OCI-LY7 (cell line): ENCODE measurements at regions not wholly inside any gene's neighbourhood (a gene's known extent, or its start where the extent isn't known, plus 50 kb on each side); places are given as distances from the start of the nearest gene placed in this dataset.

ENCODE experiments used
- BruUV-seq: library from RNA; stranded (reverse); fragments of 400-500 nt; replicated peaks from 2 replicates; lab custom pipeline; 2021; lab: Mats Ljungman, UMichigan
- CTCF ChIA-PET: fragments of 300-600 bp; sonication (Branson Sonifier 250); formaldehyde crosslinking; loops from one replicate; lab custom pipeline; 2022; ENCODE audit warnings: antibody characterized with exemption; ENCODE audit not compliant: unreplicated experiment; lab: Charles Lee
- POLR2A ChIA-PET: fragments of 300-600 bp; sonication (Branson Sonifier 250); formaldehyde crosslinking; loops from one replicate; lab custom pipeline; 2022; ENCODE audit warnings: antibody characterized with exemption; lab: Charles Lee
- DNase-seq: peaks from one replicate; pipeline ENCODE4 v3.0.0-alpha.2; 2015; ENCODE audit warnings: low spot score
- H2AFZ ChIP-seq: fragments of 200-600 bp; sonication (generic), shearing (Covaris generic); 2 replicates; pipeline ENCODE4 v1.6.1; 2014; ENCODE audit warnings: mild to moderate bottlenecking, antibody characterized with exemption, low read length, moderate library complexity
- H3K27ac ChIP-seq: fragments of 200-600 bp; sonication (generic); 2 replicates; pipeline ENCODE4 v1.5.1; 2014; ENCODE audit warnings: mixed run types, low read depth, mild to moderate bottlenecking, moderate library complexity, low read length, inconsistent platforms; ENCODE audit not compliant: poor library complexity, severe bottlenecking
- H3K36me3 ChIP-seq: fragments of 200-600 bp; sonication (generic); 2 replicates; pipeline ENCODE4 v1.6.1; 2014; ENCODE audit warnings: mild to moderate bottlenecking, antibody characterized with exemption, low read length, moderate library complexity, mixed read lengths; ENCODE audit not compliant: insufficient read depth
- H3K4me1 ChIP-seq: fragments of 200-600 bp; sonication (generic); 2 replicates; pipeline ENCODE4 v1.5.1; 2014; ENCODE audit warnings: mild to moderate bottlenecking, low read length; ENCODE audit not compliant: insufficient read depth, poor library complexity, severe bottlenecking
- H3K4me2 ChIP-seq: fragments of 200-600 bp; sonication (generic); 2 replicates; pipeline ENCODE4 v1.6.1; 2014; ENCODE audit warnings: mild to moderate bottlenecking, low read length
- H3K4me3 ChIP-seq: fragments of 200-600 bp; sonication (generic); 2 replicates; pipeline ENCODE4 v1.5.1; 2014; ENCODE audit warnings: mild to moderate bottlenecking, low read depth, low read length; ENCODE audit not compliant: poor library complexity, severe bottlenecking
- H3K79me2 ChIP-seq: fragments of 200-600 bp; sonication (generic); 2 replicates; pipeline ENCODE4 v1.6.1; 2016; ENCODE audit warnings: low read depth, mild to moderate bottlenecking, low read length, moderate library complexity, mixed read lengths; ENCODE audit not compliant: insufficient read depth
- H3K9me2 ChIP-seq: fragments of 200-600 bp; sonication (generic); 2 replicates; pipeline ENCODE4 v1.6.1; 2016; ENCODE audit warnings: mild to moderate bottlenecking, low read length, mixed read lengths; ENCODE audit not compliant: insufficient read depth
- H3K9me3 ChIP-seq: fragments of 200-600 bp; sonication (generic); 2 replicates; pipeline ENCODE4 v1.6.1; 2014; ENCODE audit warnings: mild to moderate bottlenecking, mixed run types, low read length, mixed read lengths
- H4K20me1 ChIP-seq: fragments of 200-600 bp; sonication (generic); 2 replicates; pipeline ENCODE4 v1.6.1; 2014; ENCODE audit warnings: mild to moderate bottlenecking, antibody characterized with exemption, low read length, moderate library complexity, mixed read lengths; ENCODE audit not compliant: insufficient read depth
- EZH2phosphoT487 ChIP-seq: fragments of 200-600 bp; sonication (generic); IDR thresholded peaks from 2 replicates; pipeline ENCODE4 v1.6.1; 2018; ENCODE audit warnings: low read depth, borderline replicate concordance, mild to moderate bottlenecking, mixed run types, antibody characterized with exemption, low read length, moderate library complexity, mixed read lengths
- intact Hi-C: fragments of 100-400 bp; cut with micrococcal nuclease; formaldehyde crosslinking; loops from one replicate; pipeline ENCODE4 v1.10.0; 2022; ENCODE audit not compliant: unreplicated experiment
- TF ChIP-seq, protein P1 (sequence below): fragments of 200-600 bp; sonication (generic); conservative IDR thresholded peaks from 2 replicates; pipeline ENCODE4 v1.5.1; 2014; ENCODE audit warnings: mild to moderate bottlenecking, antibody characterized with exemption, low read length, moderate library complexity, mixed read lengths

DNA sequence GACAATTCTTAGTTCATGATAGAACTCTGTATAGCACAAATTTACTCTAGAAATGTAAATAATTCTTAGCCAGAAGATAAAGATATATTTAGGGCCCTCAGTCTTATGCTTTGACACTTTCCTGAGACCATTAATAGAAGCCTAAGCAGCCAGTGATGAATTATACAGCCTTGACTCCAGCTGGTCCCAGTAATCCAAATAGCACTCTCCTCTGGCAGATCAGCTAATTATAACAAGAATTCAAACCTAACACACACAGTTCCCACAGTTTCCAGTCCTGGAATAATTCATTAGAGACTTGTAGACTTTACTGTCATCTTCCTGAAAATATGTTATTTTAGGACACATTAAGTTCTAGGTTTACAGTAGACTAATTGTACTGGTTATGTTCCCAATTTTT, 50.4 kb downstream of the SHOC1 start:
- POLR2A ChIA-PET = no interaction called here
- CTCF ChIA-PET = no interaction called here

DNA sequence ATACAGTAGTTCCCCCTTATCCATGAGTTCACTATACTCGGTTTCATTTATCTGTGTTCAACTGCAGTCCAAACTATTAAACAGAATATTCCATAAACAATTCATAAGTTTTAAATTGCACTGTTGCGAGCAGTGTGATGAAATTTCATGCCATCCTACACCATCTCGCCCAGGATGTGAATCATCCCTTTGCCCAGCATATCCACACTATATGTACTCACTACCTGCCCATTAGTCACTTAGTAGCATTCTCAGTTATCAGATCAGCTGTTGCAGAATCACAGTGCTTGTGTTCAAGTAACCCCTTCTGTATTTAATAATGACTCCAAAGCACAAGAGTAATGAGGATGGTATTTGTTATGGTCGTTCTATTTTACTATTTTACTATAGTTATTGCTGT, 51.5 kb downstream of the SHOC1 start:
- TF ChIP-seq EZH2phosphoT487 = no peak
- TF ChIP-seq, protein P1, sequence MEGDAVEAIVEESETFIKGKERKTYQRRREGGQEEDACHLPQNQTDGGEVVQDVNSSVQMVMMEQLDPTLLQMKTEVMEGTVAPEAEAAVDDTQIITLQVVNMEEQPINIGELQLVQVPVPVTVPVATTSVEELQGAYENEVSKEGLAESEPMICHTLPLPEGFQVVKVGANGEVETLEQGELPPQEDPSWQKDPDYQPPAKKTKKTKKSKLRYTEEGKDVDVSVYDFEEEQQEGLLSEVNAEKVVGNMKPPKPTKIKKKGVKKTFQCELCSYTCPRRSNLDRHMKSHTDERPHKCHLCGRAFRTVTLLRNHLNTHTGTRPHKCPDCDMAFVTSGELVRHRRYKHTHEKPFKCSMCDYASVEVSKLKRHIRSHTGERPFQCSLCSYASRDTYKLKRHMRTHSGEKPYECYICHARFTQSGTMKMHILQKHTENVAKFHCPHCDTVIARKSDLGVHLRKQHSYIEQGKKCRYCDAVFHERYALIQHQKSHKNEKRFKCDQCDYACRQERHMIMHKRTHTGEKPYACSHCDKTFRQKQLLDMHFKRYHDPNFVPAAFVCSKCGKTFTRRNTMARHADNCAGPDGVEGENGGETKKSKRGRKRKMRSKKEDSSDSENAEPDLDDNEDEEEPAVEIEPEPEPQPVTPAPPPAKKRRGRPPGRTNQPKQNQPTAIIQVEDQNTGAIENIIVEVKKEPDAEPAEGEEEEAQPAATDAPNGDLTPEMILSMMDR = no peak
- H3K79me2 ChIP-seq = no peaks in the 10 kb centered on the region
- POLR2A ChIA-PET = interaction anchor here (1.0 kb wide), 1 partner anchor 8 kb away, joined by 3 read pairs; no protein-coding TSS in a partner anchor
- H3K4me1 ChIP-seq = no peaks in the 10 kb centered on the region
- intact Hi-C loops = no loop called here
- H2AFZ ChIP-seq = no peak overlapping the region
- no peaks in the 10 kb centered on the region for H3K9me2 ChIP-seq
- H3K27ac ChIP-seq = no peak overlapping the region
- DNase-seq = no peak
- CTCF ChIA-PET = no interaction called here
- H3K4me3 ChIP-seq = no peak overlapping the region
- H3K9me3 ChIP-seq = no peaks in the 10 kb centered on the region
- H3K4me2 ChIP-seq = no peak overlapping the region
- H4K20me1 ChIP-seq = no peaks in the 10 kb centered on the region
- BruUV-seq = no TSS peak
- H3K36me3 ChIP-seq = no peaks in the 10 kb centered on the region

More for the DNA sequence above, 50.4 kb downstream of the SHOC1 start:
- Histone ChIP-seq H4K20me1 (no peaks in the 10 kb centered on the region), H3K4me2 (no peak overlapping the region), H3K4me1 (no peaks in the 10 kb centered on the region), H3K27ac (no peak overlapping the region), H2AFZ (no peak overlapping the region), H3K79me2 (no peaks in the 10 kb centered on the region), H3K9me2 (no peaks in the 10 kb centered on the region), H3K9me3 (no peaks in the 10 kb centered on the region), H3K36me3 (no peaks in the 10 kb centered on the region), H3K4me3 (no peak overlapping the region)
- BruUV-seq = no TSS peak
- intact Hi-C loops = no loop called here
- no peak for DNase-seq
- TF ChIP-seq EZH2phosphoT487 = no peak
- TF ChIP-seq, protein P1 = no peak

DNA sequence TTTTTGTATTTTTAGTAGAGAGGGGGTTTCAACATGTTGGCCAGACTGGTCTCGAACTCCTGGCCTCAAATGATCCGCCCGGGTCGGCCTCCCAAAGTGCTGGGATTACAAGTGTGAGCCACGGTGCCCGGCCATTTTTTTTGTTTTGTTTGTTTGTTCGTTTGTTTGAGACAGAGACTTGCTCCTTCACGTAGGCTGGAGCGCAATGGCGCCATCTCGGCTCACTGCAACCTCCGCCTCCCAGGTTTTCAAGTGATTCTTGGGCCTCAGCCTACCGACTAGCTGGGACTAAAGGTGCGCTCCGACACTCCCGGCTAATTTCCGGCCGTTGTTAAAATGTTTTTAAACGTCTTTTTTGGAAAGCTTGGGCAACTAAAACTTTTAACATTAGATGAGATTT, 54.0 kb downstream of the SHOC1 start:
- POLR2A ChIA-PET = no interaction called here
- TF ChIP-seq EZH2phosphoT487 = no peak
- TF ChIP-seq, protein P1 = no peak
- H3K4me1 ChIP-seq = no peaks in the 10 kb centered on the region
- DNase-seq = no peak
- no peaks in the 10 kb centered on the region for H3K36me3 ChIP-seq
- H3K4me3 ChIP-seq = no peak overlapping the region
- no peak overlapping the region for H2AFZ ChIP-seq
- no TSS peak for BruUV-seq
- intact Hi-C loops = no loop called here
- H3K4me2 ChIP-seq = no peak overlapping the region
- no peak overlapping the region for H3K27ac ChIP-seq
- CTCF ChIA-PET = no interaction called here
- H4K20me1 ChIP-seq = no peaks in the 10 kb centered on the region
- no peaks in the 10 kb centered on the region for H3K9me3 ChIP-seq
- no peaks in the 10 kb centered on the region for H3K9me2 ChIP-seq
- no peaks in the 10 kb centered on the region for H3K79me2 ChIP-seq
